Fibroblast of lung (primary cell): ENCODE measurements at regions not wholly inside any gene's neighbourhood (a gene's known extent, or its start where the extent isn't known, plus 50 kb on each side); places are given as distances from the start of the nearest gene placed in this dataset.

Experiments
- DNase-seq, 2 donors: peaks; one replicate each; pipeline versions ENCODE4 v3.0.0 to v3.0.0-alpha.2; 2010; ENCODE audit warnings: low read depth in 2 of 2
- H2AFZ ChIP-seq: 2 replicates; pipeline ENCODE4 v1.5.1; 2012; ENCODE audit warnings: low read length, control low read depth, inconsistent platforms
- H3K27ac ChIP-seq: 2 replicates; pipeline ENCODE4 v1.5.1; 2011; ENCODE audit warnings: low read length, control low read depth; ENCODE audit not compliant: insufficient read depth
- H3K27me3 ChIP-seq: 2 replicates; pipeline ENCODE4 v1.5.1; 2011; ENCODE audit warnings: mild to moderate bottlenecking, low read length; ENCODE audit not compliant: control insufficient read depth, insufficient read depth
- H3K36me3 ChIP-seq: 2 replicates; pipeline ENCODE4 v1.5.1; 2011; ENCODE audit warnings: low read length; ENCODE audit not compliant: control insufficient read depth, insufficient read depth
- H3K4me1 ChIP-seq: 2 replicates; pipeline ENCODE4 v1.5.1; 2011; ENCODE audit warnings: low read length; ENCODE audit not compliant: control insufficient read depth, insufficient read depth; ENCODE audit errors: extremely low read depth
- H3K4me2 ChIP-seq: 2 replicates; pipeline ENCODE4 v1.5.1; 2011; ENCODE audit warnings: low read length, control low read depth; ENCODE audit not compliant: insufficient read depth; ENCODE audit errors: extremely low read depth
- H3K4me3 ChIP-seq, 4 experiments: fragments of 200-600 bp in 1 of 4; sonication (generic) in 1 of 4; replicated peaks in 1 of 4; 2 replicates each; pipeline ENCODE4 v1.5.1; 2011 to 2016; ENCODE audit warnings: low read length in 4 of 4, low read depth in 3 of 4, mild to moderate bottlenecking in 3 of 4, control low read depth in 2 of 4, inconsistent platforms in 1 of 4, mixed read lengths in 1 of 4; ENCODE audit not compliant: insufficient read depth in 1 of 4; ENCODE audit errors: control extremely low read depth in 1 of 4
- H3K79me2 ChIP-seq: 2 replicates; pipeline ENCODE4 v1.5.1; 2012; ENCODE audit warnings: mild to moderate bottlenecking, low read length, inconsistent platforms; ENCODE audit not compliant: control insufficient read depth, insufficient read depth
- H3K9ac ChIP-seq: 2 replicates; pipeline ENCODE4 v1.5.1; 2011; ENCODE audit warnings: mild to moderate bottlenecking, low read length, control low read depth; ENCODE audit not compliant: insufficient read depth
- H3K9me3 ChIP-seq: 2 replicates; pipeline ENCODE4 v1.5.1; 2012; ENCODE audit warnings: low read depth, low read length; ENCODE audit not compliant: control insufficient read depth, insufficient read depth
- H4K20me1 ChIP-seq: 2 replicates; pipeline ENCODE4 v1.5.1; 2011; ENCODE audit warnings: low read length; ENCODE audit not compliant: control insufficient read depth, insufficient read depth; ENCODE audit errors: extremely low read depth
- EZH2 ChIP-seq: IDR thresholded peaks from 2 replicates; pipeline ENCODE4 v1.5.1; 2012; ENCODE audit warnings: low read length, control low read depth, mild to moderate bottlenecking; ENCODE audit errors: missing control alignments
- TF ChIP-seq, protein P1 (sequence below), 2 donors: IDR thresholded peaks in 1 of 2; conservative IDR thresholded peaks in 1 of 2; 1 replicate in 1 of 2; 2 replicates in 1 of 2; pipeline ENCODE4 v1.5.1; 2011 to 2012; ENCODE audit warnings: low read length in 2 of 2, control low read depth in 1 of 2, inconsistent platforms in 1 of 2, low read depth in 1 of 2, mild to moderate bottlenecking in 1 of 2

DNA sequence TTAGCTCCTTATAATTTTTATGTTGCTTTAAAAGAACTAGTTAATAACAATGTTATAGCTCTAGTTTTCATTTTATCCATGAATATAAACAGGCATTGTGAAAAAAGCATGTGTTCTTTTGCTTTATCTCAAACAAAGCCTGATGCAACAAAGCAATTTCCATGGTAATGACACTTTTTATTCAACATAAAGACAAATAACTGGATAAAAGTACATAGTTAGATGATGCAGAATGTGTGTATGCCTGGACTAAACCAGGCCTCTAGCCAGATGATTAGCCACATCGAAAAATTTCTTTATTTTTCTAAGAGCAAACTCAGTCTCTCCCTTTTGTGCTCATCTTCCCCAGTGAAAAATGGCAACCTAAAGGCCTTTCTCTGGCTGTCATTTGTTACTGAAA is 125.6 kb upstream of the TARS1 start:
- H3K27me3 ChIP-seq = no peaks in the 10 kb centered on the region
- H3K27ac ChIP-seq = no peak overlapping the region
- H3K4me3 ChIP-seq = no peak overlapping the region
- H3K79me2 ChIP-seq = no peaks in the 10 kb centered on the region
- no peak for TF ChIP-seq EZH2
- TF ChIP-seq, protein P1, sequence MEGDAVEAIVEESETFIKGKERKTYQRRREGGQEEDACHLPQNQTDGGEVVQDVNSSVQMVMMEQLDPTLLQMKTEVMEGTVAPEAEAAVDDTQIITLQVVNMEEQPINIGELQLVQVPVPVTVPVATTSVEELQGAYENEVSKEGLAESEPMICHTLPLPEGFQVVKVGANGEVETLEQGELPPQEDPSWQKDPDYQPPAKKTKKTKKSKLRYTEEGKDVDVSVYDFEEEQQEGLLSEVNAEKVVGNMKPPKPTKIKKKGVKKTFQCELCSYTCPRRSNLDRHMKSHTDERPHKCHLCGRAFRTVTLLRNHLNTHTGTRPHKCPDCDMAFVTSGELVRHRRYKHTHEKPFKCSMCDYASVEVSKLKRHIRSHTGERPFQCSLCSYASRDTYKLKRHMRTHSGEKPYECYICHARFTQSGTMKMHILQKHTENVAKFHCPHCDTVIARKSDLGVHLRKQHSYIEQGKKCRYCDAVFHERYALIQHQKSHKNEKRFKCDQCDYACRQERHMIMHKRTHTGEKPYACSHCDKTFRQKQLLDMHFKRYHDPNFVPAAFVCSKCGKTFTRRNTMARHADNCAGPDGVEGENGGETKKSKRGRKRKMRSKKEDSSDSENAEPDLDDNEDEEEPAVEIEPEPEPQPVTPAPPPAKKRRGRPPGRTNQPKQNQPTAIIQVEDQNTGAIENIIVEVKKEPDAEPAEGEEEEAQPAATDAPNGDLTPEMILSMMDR (conservative IDR thresholded peaks at IDR 0.05 in 1 of 2, IDR thresholded peaks at IDR 0.05 in 1 of 2; ENCODE audit: low read depth in 1 of 2, low read length in 2 of 2) = no peak
- DNase-seq = peak; percentile 29 to 86
- no peaks in the 10 kb centered on the region for H4K20me1 ChIP-seq
- H3K36me3 ChIP-seq = no peaks in the 10 kb centered on the region
- H3K4me2 ChIP-seq = no peak overlapping the region
- peaks cover 15% of the 10 kb centered on the region for H3K4me1 ChIP-seq
- H3K9ac ChIP-seq = no peak overlapping the region
- H2AFZ ChIP-seq = no peak overlapping the region
- no peaks in the 10 kb centered on the region for H3K9me3 ChIP-seq

DNA sequence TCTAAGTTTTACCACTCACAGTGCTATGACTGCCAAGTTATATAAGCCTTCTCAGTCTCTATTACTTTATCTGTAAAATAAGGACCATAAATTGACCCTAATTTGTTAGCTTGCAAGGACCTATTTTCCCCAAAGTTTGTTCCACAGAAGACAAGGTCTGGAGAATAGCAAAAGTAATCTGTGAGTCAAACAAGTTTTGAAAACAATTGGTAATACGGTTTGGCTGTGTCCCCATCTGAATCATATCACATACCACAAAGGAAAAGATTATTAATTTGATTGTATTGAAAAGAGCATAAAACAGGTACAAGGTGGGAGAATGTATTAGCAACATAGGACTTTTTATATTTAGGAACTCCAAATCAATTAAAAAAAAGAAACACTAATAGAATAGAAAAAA is 124.0 kb upstream of the TARS1 start:
- Histone ChIP-seq H3K4me3 (no peak overlapping the region), H3K79me2 (no peaks in the 10 kb centered on the region), H2AFZ (no peak overlapping the region), H3K9me3 (no peaks in the 10 kb centered on the region), H3K4me1 (peaks cover 13% of the 10 kb centered on the region), H4K20me1 (no peaks in the 10 kb centered on the region), H3K27me3 (no peaks in the 10 kb centered on the region), H3K4me2 (no peak overlapping the region), H3K27ac (no peak overlapping the region), H3K9ac (no peak overlapping the region), H3K36me3 (no peaks in the 10 kb centered on the region)
- DNase-seq = peak; percentile 39 to 57
- no peak for TF ChIP-seq EZH2

DNA sequence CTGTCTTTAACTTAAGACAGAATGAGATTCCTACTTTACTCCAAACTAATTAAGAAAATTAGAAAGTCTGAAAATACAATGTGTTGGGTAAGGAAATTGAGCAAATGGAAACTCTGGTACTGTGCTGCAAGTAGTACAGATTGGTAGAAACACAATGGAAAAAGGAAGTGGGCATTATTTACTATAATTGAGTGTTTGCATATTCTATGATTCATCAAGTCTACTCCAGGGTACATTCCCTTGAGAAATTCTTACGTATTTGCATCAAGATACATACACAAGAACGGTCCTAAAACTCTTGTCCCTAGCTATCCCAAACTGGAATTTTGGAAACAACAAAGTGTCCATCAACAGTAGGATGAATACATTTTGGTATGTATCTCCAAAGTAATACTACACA is 123.5 kb upstream of the TARS1 start:
- peaks cover 13% of the 10 kb centered on the region for H3K4me1 ChIP-seq
- H3K9ac ChIP-seq = no peak overlapping the region
- H2AFZ ChIP-seq = no peak overlapping the region
- H3K4me3 ChIP-seq = no peak overlapping the region
- H3K36me3 ChIP-seq = no peaks in the 10 kb centered on the region
- no peak overlapping the region for H3K27ac ChIP-seq
- no peaks in the 10 kb centered on the region for H3K27me3 ChIP-seq
- H4K20me1 ChIP-seq = no peaks in the 10 kb centered on the region
- TF ChIP-seq, protein P1 (conservative IDR thresholded peaks at IDR 0.05 in 1 of 2, IDR thresholded peaks at IDR 0.05 in 1 of 2; ENCODE audit: low read depth in 1 of 2, low read length in 2 of 2) = no peak
- no peak for TF ChIP-seq EZH2
- H3K4me2 ChIP-seq = no peak overlapping the region
- no peaks in the 10 kb centered on the region for H3K79me2 ChIP-seq
- H3K9me3 ChIP-seq = no peaks in the 10 kb centered on the region
- peak; percentile 53 to 83 for DNase-seq
